ENCODE measurements at regions not wholly inside any gene's neighbourhood (a gene's known extent, or its start where the extent isn't known, plus 50 kb on each side); places are given as distances from the start of the nearest gene placed in this dataset.
"Not testable (repeated sequence)": the region's sequence is repeated elsewhere in the genome, so short reads cannot be mapped to it uniquely, and the experiment has no call there.

GRCh38 chr4:36587909-36588472 lies 306.6 kb downstream of the DTHD1 start:
- Histone ChIP-seq H3K4me1 (no peaks in the 10 kb centered on the region), H3K27ac (no peak overlapping the region), H3K9me3 (peaks cover 0 to 14% (median 0%) of the 10 kb centered on the region in 3 donors), H3K27me3 (no peaks in the 10 kb centered on the region), H3K4me3 (no peak overlapping the region), H3K36me3 (no peaks in the 10 kb centered on the region)
- TF ChIP-seq EP300 (IDR thresholded peaks at IDR 0.05) (no peak), POLR2AphosphoS5 (IDR thresholded peaks at IDR 0.05) (no peak), CTCF (IDR thresholded peaks at IDR 0.05) (no peak), POLR2A (IDR thresholded peaks at IDR 0.05) (no peak)
- 83 to 85% methylated on average over 2 of the region's 2 CpGs for WGBS, 2 donors (ENCODE audit: low coverage in 1 of 2)
- no peak for ATAC-seq

- no peak for ATAC-seq
Observed at GRCh38 chr4:36590343-36590742, 308.9 kb downstream of the DTHD1 start.

GRCh38 chr4:36601864-36602495 lies 320.6 kb downstream of the DTHD1 start:
- Histone ChIP-seq H3K4me1 (no peaks in the 10 kb centered on the region), H3K9me3 (no peaks in the 10 kb centered on the region), H3K27me3 (no peaks in the 10 kb centered on the region), H3K27ac (no peak overlapping the region), H3K36me3 (no peaks in the 10 kb centered on the region), H3K4me3 (no peak overlapping the region)
- WGBS, 2 donors (ENCODE audit: low coverage in 1 of 2): 28 to 52% methylated on average over 3 of the region's 3 CpGs
- TF ChIP-seq EP300 (IDR thresholded peaks at IDR 0.05) (no peak), POLR2A (IDR thresholded peaks at IDR 0.05) (no peak), POLR2AphosphoS5 (IDR thresholded peaks at IDR 0.05) (no peak), CTCF (IDR thresholded peaks at IDR 0.05) (no peak)
- no peak for ATAC-seq

More at GRCh38 chr4:36590343-36590742, 308.9 kb downstream of the DTHD1 start:
- H3K4me1 ChIP-seq: no peaks in the 10 kb centered on the region
- no peaks in the 10 kb centered on the region for H3K36me3 ChIP-seq
- TF ChIP-seq POLR2A (IDR thresholded peaks at IDR 0.05) (no peak), EP300 (IDR thresholded peaks at IDR 0.05) (no peak), CTCF (IDR thresholded peaks at IDR 0.05) (no peak), POLR2AphosphoS5 (IDR thresholded peaks at IDR 0.05) (no peak)
- peaks cover 0 to 14% (median 0%) of the 10 kb centered on the region in 3 donors for H3K9me3 ChIP-seq
- no peak overlapping the region for H3K4me3 ChIP-seq
- H3K27me3 ChIP-seq: no peaks in the 10 kb centered on the region
- no peak overlapping the region for H3K27ac ChIP-seq

- no peak for TF ChIP-seq POLR2A (IDR thresholded peaks at IDR 0.05)
- TF ChIP-seq EP300 (IDR thresholded peaks at IDR 0.05): no peak
- no peak for TF ChIP-seq CTCF (IDR thresholded peaks at IDR 0.05)
- TF ChIP-seq POLR2AphosphoS5 (IDR thresholded peaks at IDR 0.05): no peak
- Histone ChIP-seq H3K4me3 (no peak overlapping the region), H3K27ac (no peak overlapping the region), H3K36me3 (no peaks in the 10 kb centered on the region), H3K4me1 (no peaks in the 10 kb centered on the region), H3K9me3 (peaks cover 0 to 22% (median 0%) of the 10 kb centered on the region in 3 donors), H3K27me3 (no peaks in the 10 kb centered on the region)
- 17% methylated on average over 1 of the region's 1 CpG; no CpG with 5 or more reads in 1 of the 2 donors for WGBS, 2 donors (ENCODE audit: low coverage in 1 of 2)
- ATAC-seq: no peak
Observed at GRCh38 chr4:36609661-36610060, 328.2 kb downstream of the DTHD1 start.

GRCh38 chr4:36610628-36611027 lies 329.2 kb downstream of the DTHD1 start:
- Histone ChIP-seq H3K27ac (no peak overlapping the region), H3K9me3 (peaks cover 0 to 22% (median 0%) of the 10 kb centered on the region in 3 donors), H3K4me3 (no peak overlapping the region), H3K36me3 (no peaks in the 10 kb centered on the region), H3K4me1 (no peaks in the 10 kb centered on the region), H3K27me3 (no peaks in the 10 kb centered on the region)
- ATAC-seq: no peak
- WGBS, 2 donors (ENCODE audit: low coverage in 1 of 2): 77 to 83% methylated on average over 2 of the region's 2 CpGs
- TF ChIP-seq CTCF (IDR thresholded peaks at IDR 0.05) (no peak), POLR2A (IDR thresholded peaks at IDR 0.05) (no peak), POLR2AphosphoS5 (IDR thresholded peaks at IDR 0.05) (no peak), EP300 (IDR thresholded peaks at IDR 0.05) (no peak)

GRCh38 chr4:36613142-36613541 lies 331.7 kb downstream of the DTHD1 start:
- H3K4me3 ChIP-seq, H3K4me1 ChIP-seq, H3K27me3 ChIP-seq, H3K36me3 ChIP-seq, H3K27ac ChIP-seq, ATAC-seq: not testable (repeated sequence)
- H3K9me3 ChIP-seq: peaks cover 0 to 22% (median 0%) of the 10 kb centered on the region in 3 donors
- 71 to 86% methylated on average over 2 of the region's 2 CpGs for WGBS, 2 donors (ENCODE audit: low coverage in 1 of 2)
